Germinal center (tissue), 1 donor: ENCODE measurements at regions not wholly inside any gene's neighbourhood (a gene's known extent, or its start where the extent isn't known, plus 50 kb on each side); places are given as distances from the start of the nearest gene placed in this dataset.

Source experiments
- DNase-seq: peaks from one replicate; pipeline ENCODE4 v3.0.0; 2012; ENCODE audit warnings: mixed read lengths, low spot score

GRCh38 chr2:611519-611918, 65.7 kb downstream of the TMEM18 start:
- DNase-seq = no peak

GRCh38 chr2:610491-610890, 66.7 kb downstream of the TMEM18 start:
- no peak for DNase-seq

GRCh38 chr2:609881-610280, 67.3 kb downstream of the TMEM18 start:
- DNase-seq = no peak

GRCh38 chr2:609449-609848, 67.8 kb downstream of the TMEM18 start:
- no peak for DNase-seq

- no peak for DNase-seq
Observed at GRCh38 chr2:608711-609110, 68.5 kb downstream of the TMEM18 start.

- DNase-seq = no peak
Observed at GRCh38 chr2:608297-608696, 68.9 kb downstream of the TMEM18 start.

GRCh38 chr2:607709-608108, 69.5 kb downstream of the TMEM18 start:
- DNase-seq = no peak

GRCh38 chr2:607172-607571, 70.0 kb downstream of the TMEM18 start:
- no peak for DNase-seq

GRCh38 chr2:605674-606608, 71.3 kb downstream of the TMEM18 start:
- no peak for DNase-seq

- no peak for DNase-seq
Observed at GRCh38 chr2:604854-605524, 72.2 kb downstream of the TMEM18 start.

GRCh38 chr2:604385-604784, 72.8 kb downstream of the TMEM18 start:
- DNase-seq = no peak

- no peak for DNase-seq
Observed at GRCh38 chr2:603869-604268, 73.3 kb downstream of the TMEM18 start.

GRCh38 chr2:603427-603826, 73.8 kb downstream of the TMEM18 start:
- no peak for DNase-seq

GRCh38 chr2:602571-603359, 74.4 kb downstream of the TMEM18 start:
- no peak for DNase-seq

GRCh38 chr2:601806-602455, 75.3 kb downstream of the TMEM18 start:
- DNase-seq = no peak

- DNase-seq = no peak
Observed at GRCh38 chr2:601387-601698, 75.9 kb downstream of the TMEM18 start.

GRCh38 chr2:600542-601386, 76.4 kb downstream of the TMEM18 start:
- DNase-seq = no peak

- DNase-seq = no peak
Observed at GRCh38 chr2:599601-600000, 77.6 kb downstream of the TMEM18 start.

- no peak for DNase-seq
Observed at GRCh38 chr2:598058-598802, 79.0 kb downstream of the TMEM18 start.

GRCh38 chr2:595831-596592, 81.2 kb downstream of the TMEM18 start:
- no peak for DNase-seq
